ENCODE measurements at regions not wholly inside any gene's neighbourhood (a gene's known extent, or its start where the extent isn't known, plus 50 kb on each side); places are given as distances from the start of the nearest gene placed in this dataset.

DNA sequence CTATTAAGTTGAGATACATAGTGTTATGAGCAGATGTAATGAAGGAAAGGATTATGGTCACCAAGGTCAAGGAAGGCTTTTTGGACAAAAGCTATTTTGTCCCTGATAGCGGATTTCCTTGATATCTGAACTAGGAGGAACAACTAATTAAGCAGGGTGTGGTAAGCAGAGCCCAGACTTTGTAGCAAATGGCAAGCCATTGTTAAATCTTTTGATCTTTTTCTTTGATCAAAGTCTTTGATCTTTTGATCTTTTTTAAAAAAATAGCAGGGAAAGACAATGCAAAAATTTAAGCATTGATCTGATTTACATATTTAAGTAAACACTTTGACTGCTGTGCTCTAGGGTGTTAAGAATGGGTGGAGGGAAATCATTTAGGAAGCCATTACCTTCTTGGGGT, 1242.0 kb downstream of the MAT2B start:
- H3K27me3 ChIP-seq (ENCODE audit: control insufficient read depth in 2 of 2, insufficient read depth in 2 of 2, low read length in 2 of 2) = no peaks in the 10 kb centered on the region
- ChIA-PET CTCF (no interaction called here), POLR2A (no interaction called here)
- no peaks in the 10 kb centered on the region for H3K36me3 ChIP-seq (ENCODE audit: control insufficient read depth in 2 of 3, insufficient read depth in 3 of 3, low read length in 3 of 3)
- H3K4me1 Mint-ChIP-seq = peaks cover 0 to 5% (median 0%) of the 10 kb centered on the region in 7 donors
- no peaks in the 10 kb centered on the region for H3K36me3 Mint-ChIP-seq
- no peak for ATAC-seq
- peaks cover 0 to 12% (median 0%) of the 10 kb centered on the region in 11 donors for H3K9me3 Mint-ChIP-seq
- no peak for DNase-seq
- no peaks in the 10 kb centered on the region for H3K27me3 Mint-ChIP-seq
- intact Hi-C loops (cut with micrococcal nuclease) = no loop called here
- H3K4me1 ChIP-seq (ENCODE audit: control insufficient read depth in 2 of 2, insufficient read depth in 2 of 2, low read length in 2 of 2) = no peaks in the 10 kb centered on the region
- H3K27ac ChIP-seq (ENCODE audit: low read depth, low read length) = no peak overlapping the region
- no peaks in the 10 kb centered on the region for H3K9me3 ChIP-seq (ENCODE audit: control insufficient read depth in 2 of 3, low read length in 3 of 3)
- no peak overlapping the region for H3K4me3 ChIP-seq (ENCODE audit: low read length)
- no peak overlapping the region for H3K4me3 Mint-ChIP-seq
- H3K27ac Mint-ChIP-seq = no peak overlapping the region

- no peaks in the 10 kb centered on the region for H3K36me3 ChIP-seq (ENCODE audit: control insufficient read depth in 2 of 3, insufficient read depth in 3 of 3, low read length in 3 of 3)
- no peak overlapping the region for H3K27ac Mint-ChIP-seq
- H3K9me3 ChIP-seq (ENCODE audit: control insufficient read depth in 2 of 3, low read length in 3 of 3) = no peaks in the 10 kb centered on the region
- no peaks in the 10 kb centered on the region for H3K27me3 ChIP-seq (ENCODE audit: control insufficient read depth in 2 of 2, insufficient read depth in 2 of 2, low read length in 2 of 2)
- ATAC-seq = no peak
- H3K4me3 Mint-ChIP-seq = no peak overlapping the region
- POLR2A ChIA-PET = no interaction called here
- H3K27me3 Mint-ChIP-seq = no peaks in the 10 kb centered on the region
- CTCF ChIA-PET = no interaction called here
- H3K36me3 Mint-ChIP-seq = no peaks in the 10 kb centered on the region
- H3K4me1 Mint-ChIP-seq = no peaks in the 10 kb centered on the region
- H3K4me1 ChIP-seq (ENCODE audit: control insufficient read depth in 2 of 2, insufficient read depth in 2 of 2, low read length in 2 of 2) = no peaks in the 10 kb centered on the region
- intact Hi-C loops (cut with micrococcal nuclease) = no loop called here
- peaks cover 0 to 12% (median 0%) of the 10 kb centered on the region in 11 donors for H3K9me3 Mint-ChIP-seq
- no peak overlapping the region for H3K4me3 ChIP-seq (ENCODE audit: low read length)
- no peak overlapping the region for H3K27ac ChIP-seq (ENCODE audit: low read depth, low read length)
- no peak for DNase-seq
These were observed 1243.4 kb downstream of the MAT2B start for GRCh38 chr5:164748861-164749260.

DNA sequence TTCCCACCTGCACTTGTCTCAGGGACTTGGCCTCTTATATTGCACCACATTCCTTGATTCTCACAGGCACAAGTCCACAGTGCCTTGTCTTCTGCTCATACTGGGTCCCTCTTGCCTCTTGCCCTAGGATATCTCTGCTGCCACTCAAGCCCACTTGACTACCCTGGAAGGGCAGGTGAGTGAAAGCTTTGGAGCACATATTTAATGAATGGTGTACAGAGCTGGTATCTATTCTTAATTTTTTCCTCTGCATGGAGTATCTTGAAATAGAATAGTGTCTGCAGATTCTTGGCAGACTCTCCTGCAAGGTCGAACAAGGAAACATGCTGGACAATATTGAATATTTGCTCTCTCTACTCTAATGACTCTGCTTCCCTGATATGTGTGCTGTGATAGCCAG, 1248.0 kb downstream of the MAT2B start:
- POLR2A ChIA-PET = no interaction called here
- intact Hi-C loops (cut with micrococcal nuclease) = no loop called here

DNA sequence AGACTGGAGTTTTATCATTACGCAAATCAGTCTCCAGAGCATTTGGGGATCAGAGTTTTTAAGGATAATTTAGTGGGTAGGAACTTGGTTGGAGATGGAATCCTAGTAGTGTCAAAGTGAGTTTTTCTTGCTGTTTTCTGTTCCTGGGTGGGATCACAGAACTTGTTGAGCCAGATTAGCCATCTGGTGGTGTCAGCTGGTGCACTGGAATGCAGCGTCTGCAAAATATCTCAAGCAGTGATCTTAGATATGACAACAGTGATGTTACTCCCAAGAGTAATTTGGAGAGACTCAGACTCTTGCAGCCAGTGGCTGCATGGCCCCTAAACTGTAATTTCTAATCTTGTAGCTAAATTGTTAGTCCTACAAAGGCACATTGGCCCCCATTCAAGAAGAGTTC, 1257.8 kb downstream of the MAT2B start:
- H3K27ac ChIP-seq (ENCODE audit: low read depth, low read length) = no peak overlapping the region
- intact Hi-C loops (cut with micrococcal nuclease) = no loop called here
- Mint-ChIP-seq H3K9me3 (peaks cover 0 to 11% (median 4%) of the 10 kb centered on the region in 11 donors), H3K4me1 (no peaks in the 10 kb centered on the region), H3K27me3 (no peaks in the 10 kb centered on the region), H3K27ac (no peak overlapping the region), H3K4me3 (no peak overlapping the region), H3K36me3 (no peaks in the 10 kb centered on the region)
- no peaks in the 10 kb centered on the region for H3K4me1 ChIP-seq (ENCODE audit: control insufficient read depth in 2 of 2, insufficient read depth in 2 of 2, low read length in 2 of 2)
- H3K9me3 ChIP-seq (ENCODE audit: control insufficient read depth in 2 of 3, low read length in 3 of 3) = no peaks in the 10 kb centered on the region
- POLR2A ChIA-PET = no interaction called here
- ATAC-seq (no peak), DNase-seq (no peak)
- no peak overlapping the region for H3K4me3 ChIP-seq (ENCODE audit: low read length)
- H3K36me3 ChIP-seq (ENCODE audit: control insufficient read depth in 2 of 3, insufficient read depth in 3 of 3, low read length in 3 of 3) = no peaks in the 10 kb centered on the region
- H3K27me3 ChIP-seq (ENCODE audit: control insufficient read depth in 2 of 2, insufficient read depth in 2 of 2, low read length in 2 of 2) = no peaks in the 10 kb centered on the region
- CTCF ChIA-PET = no interaction called here

More for the DNA sequence above, 1248.0 kb downstream of the MAT2B start:
- no peak for ATAC-seq
- H3K27me3 ChIP-seq (ENCODE audit: control insufficient read depth in 2 of 2, insufficient read depth in 2 of 2, low read length in 2 of 2) = no peaks in the 10 kb centered on the region
- Mint-ChIP-seq H3K9me3 (peaks cover 0 to 6% (median 0%) of the 10 kb centered on the region in 11 donors), H3K27ac (no peak overlapping the region), H3K4me1 (no peaks in the 10 kb centered on the region), H3K4me3 (no peak overlapping the region), H3K36me3 (no peaks in the 10 kb centered on the region), H3K27me3 (no peaks in the 10 kb centered on the region)
- no peak overlapping the region for H3K27ac ChIP-seq (ENCODE audit: low read depth, low read length)
- H3K4me3 ChIP-seq (ENCODE audit: low read length) = no peak overlapping the region
- H3K4me1 ChIP-seq (ENCODE audit: control insufficient read depth in 2 of 2, insufficient read depth in 2 of 2, low read length in 2 of 2) = no peaks in the 10 kb centered on the region
- no peak for DNase-seq
- H3K36me3 ChIP-seq (ENCODE audit: control insufficient read depth in 2 of 3, insufficient read depth in 3 of 3, low read length in 3 of 3) = no peaks in the 10 kb centered on the region
- CTCF ChIA-PET = no interaction called here
- no peaks in the 10 kb centered on the region for H3K9me3 ChIP-seq (ENCODE audit: control insufficient read depth in 2 of 3, low read length in 3 of 3)

GRCh38 chr5:164772122-164772521, 1266.7 kb downstream of the MAT2B start:
- no peaks in the 10 kb centered on the region for H3K4me1 ChIP-seq (ENCODE audit: control insufficient read depth in 2 of 2, insufficient read depth in 2 of 2, low read length in 2 of 2)
- CTCF ChIA-PET = no interaction called here
- peaks cover 3 to 21% (median 8%) of the 10 kb centered on the region in 11 donors for H3K9me3 Mint-ChIP-seq
- intact Hi-C loops (cut with micrococcal nuclease) = no loop called here
- H3K4me3 Mint-ChIP-seq = no peak overlapping the region
- H3K36me3 ChIP-seq (ENCODE audit: control insufficient read depth in 2 of 3, insufficient read depth in 3 of 3, low read length in 3 of 3) = no peaks in the 10 kb centered on the region
- H3K36me3 Mint-ChIP-seq = no peaks in the 10 kb centered on the region
- no peak overlapping the region for H3K27ac Mint-ChIP-seq
- no peak for ATAC-seq
- H3K27ac ChIP-seq (ENCODE audit: low read depth, low read length) = no peak overlapping the region
- no peaks in the 10 kb centered on the region for H3K4me1 Mint-ChIP-seq
- H3K9me3 ChIP-seq (ENCODE audit: control insufficient read depth in 2 of 3, low read length in 3 of 3) = no peaks in the 10 kb centered on the region
- no peak for DNase-seq
- no peaks in the 10 kb centered on the region for H3K27me3 ChIP-seq (ENCODE audit: control insufficient read depth in 2 of 2, insufficient read depth in 2 of 2, low read length in 2 of 2)
- POLR2A ChIA-PET = no interaction called here
- no peak overlapping the region for H3K4me3 ChIP-seq (ENCODE audit: low read length)
- H3K27me3 Mint-ChIP-seq = no peaks in the 10 kb centered on the region

DNA sequence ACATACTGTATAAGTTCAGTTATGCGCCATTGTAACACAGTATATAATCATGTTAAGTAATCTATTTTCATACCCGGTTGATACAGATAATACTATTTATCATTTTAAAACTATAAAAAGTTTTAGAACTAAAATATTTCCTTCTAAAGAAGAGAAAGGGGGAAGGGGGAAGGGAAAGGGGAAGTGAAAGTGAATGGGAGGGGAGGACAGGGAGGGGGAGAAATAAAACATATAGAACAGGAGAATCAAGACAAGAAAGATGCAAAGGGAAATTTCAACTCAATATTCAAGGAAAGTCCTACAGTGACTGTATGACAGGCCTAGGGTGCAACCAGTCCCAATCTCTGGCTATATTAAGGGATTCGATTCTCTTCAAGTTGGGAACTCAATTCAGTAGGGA, 1278.8 kb downstream of the MAT2B start:
- no peaks in the 10 kb centered on the region for H3K36me3 ChIP-seq (ENCODE audit: control insufficient read depth in 2 of 3, insufficient read depth in 3 of 3, low read length in 3 of 3)

DNA sequence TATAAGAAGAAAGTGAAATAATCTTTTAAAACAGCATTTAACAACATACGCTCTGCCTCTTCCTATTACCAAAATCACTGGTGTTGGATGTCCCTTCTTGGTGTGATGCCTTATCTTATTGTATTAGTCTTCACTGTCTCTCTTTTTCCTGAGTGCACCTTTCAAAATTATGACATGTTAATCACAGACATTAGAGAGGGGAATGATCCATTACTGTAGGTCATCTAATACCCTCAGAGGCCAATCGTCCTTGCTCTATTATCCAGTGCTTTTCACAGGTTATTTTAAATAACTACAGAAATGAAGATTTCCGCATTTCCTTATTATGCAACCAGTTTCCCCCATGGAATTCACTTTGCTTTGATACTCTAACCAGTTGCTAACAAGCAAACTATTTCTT, 1292.7 kb downstream of the MAT2B start:
- ChIA-PET POLR2A (no interaction called here), CTCF (no interaction called here)
- Mint-ChIP-seq H3K36me3 (peaks cover 0 to 6% (median 0%) of the 10 kb centered on the region in 5 donors), H3K27me3 (no peaks in the 10 kb centered on the region), H3K4me3 (no peak overlapping the region), H3K9me3 (peaks cover 3 to 33% (median 9%) of the 10 kb centered on the region in 11 donors), H3K4me1 (no peaks in the 10 kb centered on the region), H3K27ac (no peak overlapping the region)
- Histone ChIP-seq H3K9me3 (ENCODE audit: control insufficient read depth in 2 of 3, low read length in 3 of 3) (peaks cover 0 to 7% (median 0%) of the 10 kb centered on the region in 3 experiments), H3K27ac (ENCODE audit: low read depth, low read length) (no peak overlapping the region), H3K36me3 (ENCODE audit: control insufficient read depth in 2 of 3, insufficient read depth in 3 of 3, low read length in 3 of 3) (no peaks in the 10 kb centered on the region), H3K4me3 (ENCODE audit: low read length) (no peak overlapping the region), H3K27me3 (ENCODE audit: control insufficient read depth in 2 of 2, insufficient read depth in 2 of 2, low read length in 2 of 2) (no peaks in the 10 kb centered on the region), H3K4me1 (ENCODE audit: control insufficient read depth in 2 of 2, insufficient read depth in 2 of 2, low read length in 2 of 2) (no peaks in the 10 kb centered on the region)
- DNase-seq (no peak), ATAC-seq (no peak)
- intact Hi-C loops (cut with micrococcal nuclease) = no loop called here

More for the DNA sequence above, 1278.8 kb downstream of the MAT2B start:
- no peaks in the 10 kb centered on the region for H3K27me3 ChIP-seq (ENCODE audit: control insufficient read depth in 2 of 2, insufficient read depth in 2 of 2, low read length in 2 of 2)
- no peak overlapping the region for H3K4me3 ChIP-seq (ENCODE audit: low read length)
- Mint-ChIP-seq H3K36me3 (no peaks in the 10 kb centered on the region), H3K4me1 (no peaks in the 10 kb centered on the region), H3K27me3 (no peaks in the 10 kb centered on the region), H3K27ac (no peak overlapping the region), H3K9me3 (peaks cover 0 to 3% (median 0%) of the 10 kb centered on the region in 11 donors), H3K4me3 (no peak overlapping the region)
- ChIA-PET POLR2A (no interaction called here), CTCF (no interaction called here)
- H3K4me1 ChIP-seq (ENCODE audit: control insufficient read depth in 2 of 2, insufficient read depth in 2 of 2, low read length in 2 of 2) = no peaks in the 10 kb centered on the region
- H3K9me3 ChIP-seq (ENCODE audit: control insufficient read depth in 2 of 3, low read length in 3 of 3) = no peaks in the 10 kb centered on the region
- DNase-seq (no peak), ATAC-seq (no peak)
- intact Hi-C loops (cut with micrococcal nuclease) = no loop called here
- H3K27ac ChIP-seq (ENCODE audit: low read depth, low read length) = no peak overlapping the region

All from naive thymus-derived CD4-positive, alpha-beta T cell (primary cell).